ENCODE measurements at regions not wholly inside any gene's neighbourhood (a gene's known extent, or its start where the extent isn't known, plus 50 kb on each side); places are given as distances from the start of the nearest gene placed in this dataset.

GRCh38 chr4:123193802-123194367 is 202.7 kb upstream of the SPRY1 start:
- TF ChIP-seq TAF1 (IDR thresholded peaks at IDR 0.05; ENCODE audit: low read depth) (no peak), CREB1 (IDR thresholded peaks at IDR 0.05; ENCODE audit: low read depth) (no peak), FOXM1 (IDR thresholded peaks at IDR 0.05; ENCODE audit: borderline replicate concordance, low read depth) (no peak), EP300 (IDR thresholded peaks at IDR 0.05; ENCODE audit: borderline replicate concordance) (no peak), MAX (IDR thresholded peaks at IDR 0.05) (no peak)
